HFFc6 (cell line): ENCODE measurements at regions not wholly inside any gene's neighbourhood (a gene's known extent, or its start where the extent isn't known, plus 50 kb on each side); places are given as distances from the start of the nearest gene placed in this dataset.

Experiments used
- DNase-seq: peaks from one replicate; pipeline ENCODE4 v3.0.0-alpha.2; 2018
- H3K27ac Mint-ChIP-seq: 2 replicates; pipeline ENCODE4 v1.8.0; 2020; ENCODE audit warnings: mild to moderate bottlenecking, mixed read lengths
- H3K27me3 Mint-ChIP-seq: 2 replicates; pipeline ENCODE4 v1.8.0; 2021; ENCODE audit warnings: mild to moderate bottlenecking, moderate library complexity, mixed read lengths; ENCODE audit not compliant: insufficient read depth
- H3K36me3 Mint-ChIP-seq: 2 replicates; pipeline ENCODE4 v1.8.0; 2021; ENCODE audit warnings: low read depth, mixed read lengths
- H3K4me1 Mint-ChIP-seq: 2 replicates; pipeline ENCODE4 v1.8.0; 2020; ENCODE audit warnings: low read depth, mixed read lengths
- H3K4me3 Mint-ChIP-seq: 2 replicates; pipeline ENCODE4 v1.8.0; 2020; ENCODE audit warnings: mild to moderate bottlenecking, moderate library complexity, mixed read lengths
- H3K9me3 Mint-ChIP-seq: 2 replicates; pipeline ENCODE4 v1.8.0; 2020; ENCODE audit warnings: mild to moderate bottlenecking, mixed read lengths
- CTCF ChIP-seq: fragments of 200-600 bp; sonication (generic); IDR thresholded peaks from 2 replicates; pipeline ENCODE4 v1.5.0; 2021; ENCODE audit warnings: antibody characterized with exemption, mild to moderate bottlenecking

- TF ChIP-seq CTCF, result no peak
- Mint-ChIP-seq H3K36me3 (no peaks in the 10 kb centered on the region), H3K27ac (no peak overlapping the region), H3K4me3 (no peak overlapping the region), H3K9me3 (no peaks in the 10 kb centered on the region), H3K27me3 (peaks cover 5% of the 10 kb centered on the region; the same call in 1 of the 2 replicates), H3K4me1 (no peaks in the 10 kb centered on the region)
- no peak for DNase-seq
Measured at GRCh38 chr16:80117556-80118130, 423.1 kb upstream of the DYNLRB2 start.

DNA sequence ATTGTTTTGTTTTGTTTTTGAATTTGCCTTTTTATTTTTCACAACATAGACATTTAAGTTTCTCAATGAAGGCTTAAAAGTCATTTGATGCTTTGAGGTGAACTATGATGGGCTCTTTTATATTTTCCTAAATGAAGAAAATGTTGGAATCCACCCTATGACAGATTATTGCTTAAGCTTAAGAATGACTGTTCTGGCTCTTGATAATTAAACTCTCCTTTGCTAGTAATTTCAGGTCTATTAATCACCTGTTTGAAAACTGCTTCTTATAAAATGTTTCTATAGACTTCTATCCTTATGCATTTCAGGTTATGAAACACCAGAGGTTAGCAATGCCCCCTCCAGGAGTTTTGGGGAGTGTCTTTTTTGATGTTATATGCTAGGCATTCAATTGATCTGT, 424.1 kb upstream of the DYNLRB2 start:
- H3K4me1 Mint-ChIP-seq, result no peaks in the 10 kb centered on the region

GRCh38 chr16:80114699-80115098, 426.1 kb upstream of the DYNLRB2 start:
- Mint-ChIP-seq H3K27ac (no peak overlapping the region), H3K9me3 (no peaks in the 10 kb centered on the region), H3K4me3 (no peak overlapping the region), H3K4me1 (no peaks in the 10 kb centered on the region), H3K36me3 (no peaks in the 10 kb centered on the region), H3K27me3 (peaks cover 12% of the 10 kb centered on the region)
- TF ChIP-seq CTCF, result no peak
- DNase-seq, result no peak

More for the DNA sequence above, 424.1 kb upstream of the DYNLRB2 start:
- Mint-ChIP-seq H3K4me3 (no peak overlapping the region), H3K9me3 (no peaks in the 10 kb centered on the region), H3K27ac (no peak overlapping the region), H3K36me3 (no peaks in the 10 kb centered on the region), H3K27me3 (peaks cover 8% of the 10 kb centered on the region)
- DNase-seq, result no peak
- TF ChIP-seq CTCF, result no peak

GRCh38 chr16:80113873-80114574, 426.8 kb upstream of the DYNLRB2 start:
- no peak overlapping the region for H3K27ac Mint-ChIP-seq
- no peaks in the 10 kb centered on the region for H3K36me3 Mint-ChIP-seq
- peaks cover 11% of the 10 kb centered on the region; the same call in 1 of the 2 replicates for H3K27me3 Mint-ChIP-seq
- no peak overlapping the region for H3K4me3 Mint-ChIP-seq
- H3K4me1 Mint-ChIP-seq, result no peaks in the 10 kb centered on the region
- DNase-seq, result no peak
- TF ChIP-seq CTCF, result no peak
- no peaks in the 10 kb centered on the region for H3K9me3 Mint-ChIP-seq

DNA sequence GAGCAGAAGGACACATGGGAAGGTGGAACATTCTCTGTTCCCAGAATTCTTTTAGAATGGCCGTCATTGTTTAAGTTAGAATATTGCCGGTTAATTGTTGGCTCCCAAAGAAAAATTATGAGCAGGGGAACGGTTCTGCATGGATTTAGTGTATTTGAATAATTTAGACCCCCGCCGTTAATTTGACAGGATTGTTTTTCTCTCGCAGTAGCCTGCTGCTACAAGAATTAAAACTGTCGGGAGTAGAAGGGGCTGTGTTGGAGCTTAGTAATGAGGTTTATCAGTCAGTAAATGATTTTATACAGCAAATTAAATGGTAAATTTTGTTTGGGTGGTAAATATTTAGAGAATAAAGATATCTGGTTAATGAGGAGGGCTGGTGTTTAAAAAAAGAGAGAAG, 431.2 kb upstream of the DYNLRB2 start:
- no peak for DNase-seq

More for the DNA sequence above, 431.2 kb upstream of the DYNLRB2 start:
- TF ChIP-seq CTCF, result no peak
- no peak overlapping the region for H3K4me3 Mint-ChIP-seq
- H3K4me1 Mint-ChIP-seq, result peaks cover 6% of the 10 kb centered on the region; the same call in 1 of the 2 replicates
- no peak overlapping the region for H3K27ac Mint-ChIP-seq
- peaks cover 15% of the 10 kb centered on the region for H3K27me3 Mint-ChIP-seq
- H3K36me3 Mint-ChIP-seq, result no peaks in the 10 kb centered on the region
- H3K9me3 Mint-ChIP-seq, result no peaks in the 10 kb centered on the region
